Thyroid gland (tissue), 4 donors: ENCODE measurements at regions not wholly inside any gene's neighbourhood (a gene's known extent, or its start where the extent isn't known, plus 50 kb on each side); places are given as distances from the start of the nearest gene placed in this dataset.

Experiments used
- DNase-seq, 2 donors: peaks; one replicate each; pipeline ENCODE4 v3.0.0-alpha.2; 2019
- H3K27ac ChIP-seq, 3 donors: fragments of 200-600 bp; sonication (generic); 1 replicate in 2 of 3; 2 replicates in 1 of 3; pipeline ENCODE4 v1.5.1; 2016 to 2019; ENCODE audit warnings: mild to moderate bottlenecking in 1 of 3, moderate library complexity in 1 of 3
- H3K27me3 ChIP-seq: fragments of 200-600 bp; sonication (generic); one replicate; pipeline ENCODE4 v1.5.1; 2019
- H3K36me3 ChIP-seq, 2 donors: fragments of 200-600 bp; sonication (generic); one replicate each; pipeline ENCODE4 v1.5.1; 2016 to 2019
- H3K4me1 ChIP-seq, 2 donors: fragments of 200-600 bp; sonication (generic); one replicate each; pipeline ENCODE4 v1.5.1; 2017 to 2019
- H3K4me3 ChIP-seq, 3 donors: fragments of 200-600 bp; sonication (generic); replicated peaks in 1 of 3; 1 replicate in 2 of 3; 2 replicates in 1 of 3; pipeline ENCODE4 v1.5.1; 2016; ENCODE audit warnings: mild to moderate bottlenecking in 1 of 3
- H3K9me3 ChIP-seq: fragments of 200-600 bp; sonication (generic); one replicate; pipeline ENCODE4 v1.5.1; 2017
- POLR2A ChIP-seq, 2 donors: fragments of 450-650 bp; IDR thresholded peaks; one replicate each; pipeline ENCODE4 v1.6.1; 2017; ENCODE audit warnings: antibody characterized with exemption in 2 of 2, mild to moderate bottlenecking in 2 of 2, moderate library complexity in 1 of 2
- WGBS, 2 donors: methylation state at CpG; one replicate each; pipeline ENCODE4 v1.1.5; 2017; 5-methylcytosine and 5-hydroxymethylcytosine counted together
- intact Hi-C: fragments of 100-400 bp; cut with DNase I; formaldehyde crosslinking; loops from one replicate; pipeline ENCODE4 v1.15.1; 2023
- TF ChIP-seq, protein P1 (sequence below), 6 experiments: fragments of 200-600 bp in 3 of 6; fragments of 450-650 bp in 3 of 6; sonication (generic) in 3 of 6; IDR thresholded peaks; one replicate each; pipeline ENCODE4 v1.5.1; 2016 to 2019; ENCODE audit warnings: antibody characterized with exemption in 6 of 6, mild to moderate bottlenecking in 2 of 6, inconsistent platforms in 1 of 6, moderate library complexity in 1 of 6

DNA sequence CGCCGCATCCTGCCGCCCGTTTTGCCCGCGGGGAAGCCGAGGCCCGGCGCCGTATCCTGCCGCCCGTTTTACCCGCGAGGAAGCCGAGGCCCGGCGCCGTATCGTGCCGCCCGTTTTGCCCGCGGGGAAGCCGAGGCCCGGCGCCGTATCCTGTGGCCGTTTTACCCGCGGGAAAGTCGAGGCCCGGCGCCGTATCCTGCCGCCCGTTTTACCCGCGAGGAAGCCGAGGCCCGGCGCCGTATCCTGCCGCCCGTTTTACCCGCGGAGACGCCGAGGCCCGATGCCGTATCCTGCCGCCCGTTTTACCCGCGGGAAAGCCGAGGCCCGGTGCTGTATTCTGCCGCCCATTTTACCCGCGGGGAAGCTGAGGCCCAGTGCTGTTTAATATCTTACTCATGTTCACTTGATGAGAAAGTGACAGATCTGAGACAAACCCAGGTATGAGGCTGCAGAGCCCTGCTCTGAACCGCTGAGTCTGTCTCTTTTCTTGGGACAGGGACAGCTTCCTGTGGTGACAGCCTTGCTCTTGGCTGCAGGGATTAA lies 129.4 kb downstream of the CDH26 start:
- Histone ChIP-seq H3K27me3 (no peaks in the 10 kb centered on the region), H3K4me3 (no peak overlapping the region), H3K9me3 (no peaks in the 10 kb centered on the region), H3K27ac (no peak overlapping the region), H3K36me3 (no peaks in the 10 kb centered on the region), H3K4me1 (no peaks in the 10 kb centered on the region)
- 16 to 40% methylated on average over 2 to 40 of the region's 60 CpGs for WGBS, 2 donors
- DNase-seq, result no peak
- intact Hi-C loops, result no loop called here
- TF ChIP-seq POLR2A (IDR thresholded peaks at IDR 0.05), result no peak
- TF ChIP-seq, protein P1, sequence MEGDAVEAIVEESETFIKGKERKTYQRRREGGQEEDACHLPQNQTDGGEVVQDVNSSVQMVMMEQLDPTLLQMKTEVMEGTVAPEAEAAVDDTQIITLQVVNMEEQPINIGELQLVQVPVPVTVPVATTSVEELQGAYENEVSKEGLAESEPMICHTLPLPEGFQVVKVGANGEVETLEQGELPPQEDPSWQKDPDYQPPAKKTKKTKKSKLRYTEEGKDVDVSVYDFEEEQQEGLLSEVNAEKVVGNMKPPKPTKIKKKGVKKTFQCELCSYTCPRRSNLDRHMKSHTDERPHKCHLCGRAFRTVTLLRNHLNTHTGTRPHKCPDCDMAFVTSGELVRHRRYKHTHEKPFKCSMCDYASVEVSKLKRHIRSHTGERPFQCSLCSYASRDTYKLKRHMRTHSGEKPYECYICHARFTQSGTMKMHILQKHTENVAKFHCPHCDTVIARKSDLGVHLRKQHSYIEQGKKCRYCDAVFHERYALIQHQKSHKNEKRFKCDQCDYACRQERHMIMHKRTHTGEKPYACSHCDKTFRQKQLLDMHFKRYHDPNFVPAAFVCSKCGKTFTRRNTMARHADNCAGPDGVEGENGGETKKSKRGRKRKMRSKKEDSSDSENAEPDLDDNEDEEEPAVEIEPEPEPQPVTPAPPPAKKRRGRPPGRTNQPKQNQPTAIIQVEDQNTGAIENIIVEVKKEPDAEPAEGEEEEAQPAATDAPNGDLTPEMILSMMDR (IDR thresholded peaks at IDR 0.05), result no peak

DNA sequence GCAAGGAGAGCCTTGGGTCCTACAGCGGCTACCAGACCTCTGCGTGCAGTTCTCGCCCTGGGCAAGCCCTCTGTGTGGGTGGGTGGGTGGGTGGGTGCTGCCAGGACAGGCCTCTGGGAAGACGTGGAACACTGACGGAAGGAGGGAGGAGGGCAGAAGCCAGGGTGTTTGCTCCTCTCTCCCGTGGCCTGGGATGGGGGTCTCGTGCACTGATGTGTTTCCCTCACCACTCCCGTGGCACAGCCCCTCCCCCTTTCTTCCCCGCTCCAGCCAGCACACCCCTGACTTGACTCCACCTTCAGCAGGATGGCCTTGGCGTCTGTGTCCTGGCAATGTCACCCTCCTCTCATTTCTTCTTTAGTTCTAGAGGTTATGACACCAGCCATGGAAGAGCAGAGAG lies 130.0 kb downstream of the CDH26 start:
- H3K4me3 ChIP-seq, result no peak overlapping the region
- no peaks in the 10 kb centered on the region for H3K4me1 ChIP-seq
- no peak for DNase-seq
- no peak overlapping the region for H3K27ac ChIP-seq
- no peaks in the 10 kb centered on the region for H3K27me3 ChIP-seq
- no peaks in the 10 kb centered on the region for H3K9me3 ChIP-seq
- intact Hi-C loops, result no loop called here
- H3K36me3 ChIP-seq, result no peaks in the 10 kb centered on the region
- no peak for TF ChIP-seq POLR2A (IDR thresholded peaks at IDR 0.05)
- 96% methylated on average over 8 to 10 of the region's 10 CpGs for WGBS, 2 donors

DNA sequence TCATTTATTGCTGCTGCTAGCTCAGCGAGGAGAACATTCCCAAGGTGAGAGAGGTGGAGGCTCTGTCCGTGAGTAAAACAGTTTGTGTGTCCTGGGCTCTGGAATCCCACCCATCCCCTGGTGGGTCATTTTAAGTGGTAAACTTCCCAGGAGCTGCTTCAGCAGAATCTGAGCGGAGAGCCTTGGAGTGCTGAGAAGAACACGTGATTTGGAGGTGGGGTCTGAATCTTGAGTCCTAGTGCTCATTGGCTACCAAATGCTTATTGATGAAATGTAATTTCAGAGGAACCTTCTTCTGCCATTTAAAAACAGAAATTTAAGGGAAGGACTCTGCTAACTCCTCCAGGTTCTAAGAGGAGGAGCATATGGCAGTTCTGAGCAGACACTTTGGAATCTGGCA lies 132.4 kb downstream of the CDH26 start:
- H3K4me3 ChIP-seq, result no peak overlapping the region
- 44 to 55% methylated on average over 4 of the region's 4 CpGs for WGBS, 2 donors
- no peak for DNase-seq
- H3K27ac ChIP-seq, result no peak overlapping the region
- no peaks in the 10 kb centered on the region for H3K36me3 ChIP-seq
- H3K9me3 ChIP-seq, result no peaks in the 10 kb centered on the region
- intact Hi-C loops, result no loop called here
- H3K27me3 ChIP-seq, result no peaks in the 10 kb centered on the region
- H3K4me1 ChIP-seq, result no peaks in the 10 kb centered on the region
- no peak for TF ChIP-seq POLR2A (IDR thresholded peaks at IDR 0.05)
- TF ChIP-seq, protein P1 (IDR thresholded peaks at IDR 0.05), result no peak

DNA sequence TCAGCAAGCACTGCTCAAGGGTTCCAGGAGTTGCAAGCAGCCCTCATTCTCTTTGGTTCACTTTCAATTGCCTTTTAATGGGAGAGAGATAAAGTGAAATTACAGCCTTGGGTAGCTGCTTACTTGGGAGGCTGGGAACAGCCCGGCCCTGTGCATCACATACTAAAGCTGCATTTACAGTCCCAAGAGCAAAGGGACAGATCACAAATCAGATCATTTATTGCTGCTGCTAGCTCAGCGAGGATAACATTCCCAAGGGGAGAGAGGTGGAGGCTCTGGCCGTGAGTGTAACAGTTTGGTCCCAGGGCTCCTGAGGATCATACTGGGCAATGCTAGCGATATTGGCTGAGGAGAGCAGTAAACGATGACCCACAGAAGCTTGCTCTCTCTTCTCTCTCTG lies 133.1 kb downstream of the CDH26 start:
- DNase-seq, result no peak
- no peaks in the 10 kb centered on the region for H3K27me3 ChIP-seq
- 83 to 97% methylated on average over 5 of the region's 5 CpGs for WGBS, 2 donors
- TF ChIP-seq, protein P1 (IDR thresholded peaks at IDR 0.05), result no peak
- TF ChIP-seq POLR2A (IDR thresholded peaks at IDR 0.05), result no peak
- no peaks in the 10 kb centered on the region for H3K4me1 ChIP-seq
- H3K36me3 ChIP-seq, result no peaks in the 10 kb centered on the region
- H3K27ac ChIP-seq, result no peak overlapping the region
- H3K9me3 ChIP-seq, result no peaks in the 10 kb centered on the region
- no peak overlapping the region for H3K4me3 ChIP-seq
- intact Hi-C loops, result no loop called here

DNA sequence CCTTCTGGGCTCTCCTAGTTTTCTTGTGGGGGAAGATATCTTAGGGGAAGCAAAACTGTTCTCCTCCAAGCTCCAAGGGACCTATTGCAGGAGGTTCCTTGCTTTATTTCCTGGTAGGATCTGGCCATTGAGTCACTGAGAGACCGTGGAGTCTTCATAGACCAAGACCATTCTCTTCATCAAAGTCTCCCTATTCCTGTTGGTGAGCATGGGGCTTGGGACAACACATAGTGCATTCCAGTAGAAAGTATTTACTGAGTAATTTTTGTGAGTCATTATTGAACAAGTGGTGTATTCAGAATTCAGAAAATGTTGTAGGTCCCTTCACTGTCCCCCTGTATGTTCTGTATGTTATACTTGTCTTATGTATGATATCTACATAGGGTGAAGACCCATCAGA lies 133.6 kb downstream of the CDH26 start:
- Histone ChIP-seq H3K36me3 (no peaks in the 10 kb centered on the region), H3K27me3 (no peaks in the 10 kb centered on the region), H3K4me1 (no peaks in the 10 kb centered on the region), H3K9me3 (no peaks in the 10 kb centered on the region), H3K4me3 (no peak overlapping the region), H3K27ac (no peak overlapping the region)
- WGBS, 2 donors, result 88 to 94% methylated on average over 1 of the region's 1 CpG
- no peak for DNase-seq
- no peak for TF ChIP-seq POLR2A (IDR thresholded peaks at IDR 0.05)
- TF ChIP-seq, protein P1 (IDR thresholded peaks at IDR 0.05), result no peak
- intact Hi-C loops, result no loop called here

DNA sequence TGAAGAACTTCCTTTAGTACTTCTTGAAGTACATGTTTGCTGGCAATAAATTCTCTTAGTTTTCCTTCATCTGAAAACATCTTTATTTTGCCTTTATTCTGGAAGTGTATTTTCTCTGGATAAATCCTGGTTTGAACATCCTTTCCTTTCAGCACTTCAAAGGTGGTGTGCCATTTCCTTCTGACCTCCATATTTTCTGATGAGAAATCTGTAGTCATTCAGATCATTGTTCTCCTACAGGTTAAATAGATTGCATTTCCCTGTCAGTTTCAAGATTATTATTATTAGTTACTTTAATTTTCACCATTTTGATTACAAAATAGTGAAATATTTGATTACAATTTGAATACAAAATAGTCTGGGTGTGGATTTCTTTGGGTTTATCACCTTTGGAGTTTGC lies 134.5 kb downstream of the CDH26 start:
- TF ChIP-seq, protein P1 (IDR thresholded peaks at IDR 0.05), result no peak
- TF ChIP-seq POLR2A (IDR thresholded peaks at IDR 0.05), result no peak
- Histone ChIP-seq H3K9me3 (no peaks in the 10 kb centered on the region), H3K4me3 (no peak overlapping the region), H3K4me1 (no peaks in the 10 kb centered on the region), H3K27me3 (no peaks in the 10 kb centered on the region), H3K36me3 (no peaks in the 10 kb centered on the region), H3K27ac (no peak overlapping the region)
- DNase-seq, result no peak
- intact Hi-C loops, result no loop called here
